ENCODE measurements at regions not wholly inside any gene's neighbourhood (a gene's known extent, or its start where the extent isn't known, plus 50 kb on each side); places are given as distances from the start of the nearest gene placed in this dataset.
A peak's percentile ranks its signal among the peaks of the same experiment; 100 is the strongest.

DNA sequence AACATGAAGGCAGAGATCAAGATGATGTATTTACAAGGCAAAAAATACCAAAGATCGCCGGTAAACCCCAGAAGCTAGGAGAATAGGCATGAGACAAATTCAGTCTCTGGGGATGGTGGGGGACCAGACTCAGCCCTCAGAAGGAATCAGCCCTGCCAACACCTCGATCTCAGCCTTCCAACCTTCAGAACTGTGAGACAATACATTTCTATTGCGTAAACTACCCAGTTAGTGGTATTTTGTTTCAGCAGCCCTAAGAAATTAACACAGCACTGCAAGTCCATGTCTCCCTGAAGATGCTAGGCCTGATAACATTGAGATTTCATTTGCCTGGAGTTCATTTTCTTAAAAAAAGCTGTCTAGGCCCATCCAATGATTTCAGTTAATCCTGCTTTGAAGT is 622.5 kb downstream of the PTPRC start:
- TF ChIP-seq FOXP2 (optimal IDR thresholded peaks at IDR 0.05; ENCODE audit: control extremely low read depth, extremely low read length, insufficient read depth) (no peak), POLR2AphosphoS5 (IDR thresholded peaks at IDR 0.05; ENCODE audit: borderline replicate concordance, low read depth, low read length) (no peak), EZH2 (IDR thresholded peaks at IDR 0.05) (no peak)
- Histone ChIP-seq H3K9me3 (ENCODE audit: low read depth, low read length) (no peaks in the 10 kb centered on the region), H3K9ac (ENCODE audit: insufficient read length) (no peak overlapping the region), H3K27ac (no peak overlapping the region), H3K4me3 (no peak overlapping the region), H3K36me3 (ENCODE audit: insufficient read depth, low read length) (no peaks in the 10 kb centered on the region)
- no peak for DNase-seq (ENCODE audit: low read depth, low spot score)

DNA sequence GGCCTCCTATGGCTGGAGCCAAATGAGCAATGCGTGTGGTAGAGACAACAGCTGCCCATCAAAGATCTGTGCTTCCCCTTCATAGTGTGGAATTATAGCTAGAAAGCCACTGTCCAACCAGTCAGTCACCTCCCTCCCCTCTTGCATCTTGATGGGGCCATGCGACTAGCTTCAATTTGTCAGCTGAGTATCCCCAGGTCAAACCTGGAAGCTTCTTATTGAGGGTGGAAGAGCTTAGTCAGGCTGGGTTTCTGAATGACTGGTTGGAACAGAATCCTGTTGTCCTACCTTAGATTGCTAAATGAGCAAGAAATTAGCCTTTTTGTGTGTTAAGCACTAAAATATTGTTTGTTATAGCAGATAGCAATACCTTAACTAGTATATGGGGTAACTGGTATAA is 625.4 kb downstream of the PTPRC start:
- Histone ChIP-seq H3K9ac (ENCODE audit: insufficient read length) (no peak overlapping the region), H3K9me3 (ENCODE audit: low read depth, low read length) (no peaks in the 10 kb centered on the region), H3K4me3 (no peak overlapping the region), H3K27ac (no peak overlapping the region), H3K36me3 (ENCODE audit: insufficient read depth, low read length) (no peaks in the 10 kb centered on the region)
- no peak for DNase-seq (ENCODE audit: low read depth, low spot score)
- TF ChIP-seq EZH2 (IDR thresholded peaks at IDR 0.05), result no peak
- TF ChIP-seq POLR2AphosphoS5 (IDR thresholded peaks at IDR 0.05; ENCODE audit: borderline replicate concordance, low read depth, low read length), result no peak
- TF ChIP-seq FOXP2 (optimal IDR thresholded peaks at IDR 0.05; ENCODE audit: control extremely low read depth, extremely low read length, insufficient read depth), result no peak

DNA sequence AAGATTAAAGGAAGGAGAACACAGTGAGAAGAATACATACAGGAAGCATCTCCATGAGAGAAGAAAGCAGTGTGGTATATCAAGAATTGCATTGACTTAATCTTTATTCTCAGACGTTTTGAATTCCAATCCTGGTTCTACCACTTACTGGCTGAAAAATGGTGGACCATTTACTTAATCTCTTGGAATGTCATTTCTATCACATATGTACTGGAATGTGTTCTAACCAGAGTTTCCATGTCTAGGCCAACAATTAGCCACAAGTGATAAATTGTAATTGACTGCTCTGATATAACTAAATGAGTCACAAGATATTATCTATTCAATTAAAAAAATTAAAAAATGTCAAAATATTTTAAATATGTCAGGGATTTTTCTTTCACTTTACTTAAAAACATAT is 626.1 kb downstream of the PTPRC start:
- Histone ChIP-seq H3K9me3 (ENCODE audit: low read depth, low read length) (no peaks in the 10 kb centered on the region), H3K9ac (ENCODE audit: insufficient read length) (no peak overlapping the region), H3K4me3 (no peak overlapping the region), H3K27ac (no peak overlapping the region), H3K36me3 (ENCODE audit: insufficient read depth, low read length) (no peaks in the 10 kb centered on the region)
- TF ChIP-seq EZH2 (IDR thresholded peaks at IDR 0.05), result no peak
- no peak for TF ChIP-seq POLR2AphosphoS5 (IDR thresholded peaks at IDR 0.05; ENCODE audit: borderline replicate concordance, low read depth, low read length)
- no peak for TF ChIP-seq FOXP2 (optimal IDR thresholded peaks at IDR 0.05; ENCODE audit: control extremely low read depth, extremely low read length, insufficient read depth)
- no peak for DNase-seq (ENCODE audit: low read depth, low spot score)

DNA sequence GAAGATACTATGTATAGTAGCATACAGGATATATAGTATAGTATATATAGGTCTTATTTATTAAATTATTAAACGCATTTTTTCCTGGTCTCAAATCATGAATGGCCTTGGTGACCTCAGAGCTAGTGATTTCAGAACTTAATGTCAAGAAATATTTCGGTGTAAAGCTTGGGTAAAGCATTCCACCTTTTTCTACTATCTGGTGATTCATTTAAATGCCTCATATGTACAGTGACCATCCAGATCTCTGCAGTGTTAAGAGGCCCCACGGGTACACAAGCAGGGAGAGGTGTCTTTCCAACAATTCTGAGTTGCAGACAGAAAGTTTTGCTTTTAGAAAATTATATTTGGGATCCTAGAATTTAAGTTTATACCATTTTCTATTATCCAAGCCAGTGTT is 626.5 kb downstream of the PTPRC start:
- DNase-seq (ENCODE audit: low read depth, low spot score), result no peak
- Histone ChIP-seq H3K4me3 (no peak overlapping the region), H3K36me3 (ENCODE audit: insufficient read depth, low read length) (no peaks in the 10 kb centered on the region), H3K27ac (no peak overlapping the region), H3K9ac (ENCODE audit: insufficient read length) (no peak overlapping the region), H3K9me3 (ENCODE audit: low read depth, low read length) (no peaks in the 10 kb centered on the region)
- TF ChIP-seq POLR2AphosphoS5 (IDR thresholded peaks at IDR 0.05; ENCODE audit: borderline replicate concordance, low read depth, low read length) (no peak), FOXP2 (optimal IDR thresholded peaks at IDR 0.05; ENCODE audit: control extremely low read depth, extremely low read length, insufficient read depth) (no peak), EZH2 (IDR thresholded peaks at IDR 0.05) (no peak)

DNA sequence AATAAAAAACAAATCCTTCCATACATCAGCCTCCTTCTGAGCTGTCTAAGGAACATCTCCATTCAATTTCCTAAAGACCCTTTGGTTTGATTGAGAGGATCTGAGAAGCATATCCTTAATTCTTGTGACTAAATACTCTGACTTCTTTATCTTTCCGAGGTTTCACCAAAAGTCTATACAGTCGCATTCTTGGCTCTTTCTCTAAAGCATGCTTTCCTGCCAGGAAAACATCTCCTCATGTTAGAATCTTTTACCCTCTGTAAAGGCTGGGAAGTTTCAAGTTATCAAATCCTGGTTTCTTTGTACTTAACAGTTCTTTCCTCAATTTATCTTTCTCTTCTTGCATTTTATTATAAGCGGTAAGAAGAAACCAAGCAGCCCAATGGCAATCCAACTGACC is 630.4 kb downstream of the PTPRC start:
- no peaks in the 10 kb centered on the region for H3K36me3 ChIP-seq (ENCODE audit: insufficient read depth, low read length)
- TF ChIP-seq POLR2AphosphoS5 (IDR thresholded peaks at IDR 0.05; ENCODE audit: borderline replicate concordance, low read depth, low read length), result no peak
- no peak for TF ChIP-seq FOXP2 (optimal IDR thresholded peaks at IDR 0.05; ENCODE audit: control extremely low read depth, extremely low read length, insufficient read depth)
- TF ChIP-seq EZH2 (IDR thresholded peaks at IDR 0.05), result no peak
- H3K27ac ChIP-seq, result no peak overlapping the region
- H3K4me3 ChIP-seq, result no peak overlapping the region
- no peaks in the 10 kb centered on the region for H3K9me3 ChIP-seq (ENCODE audit: low read depth, low read length)
- H3K9ac ChIP-seq (ENCODE audit: insufficient read length), result no peak overlapping the region
- DNase-seq (ENCODE audit: low read depth, low spot score), result no peak

DNA sequence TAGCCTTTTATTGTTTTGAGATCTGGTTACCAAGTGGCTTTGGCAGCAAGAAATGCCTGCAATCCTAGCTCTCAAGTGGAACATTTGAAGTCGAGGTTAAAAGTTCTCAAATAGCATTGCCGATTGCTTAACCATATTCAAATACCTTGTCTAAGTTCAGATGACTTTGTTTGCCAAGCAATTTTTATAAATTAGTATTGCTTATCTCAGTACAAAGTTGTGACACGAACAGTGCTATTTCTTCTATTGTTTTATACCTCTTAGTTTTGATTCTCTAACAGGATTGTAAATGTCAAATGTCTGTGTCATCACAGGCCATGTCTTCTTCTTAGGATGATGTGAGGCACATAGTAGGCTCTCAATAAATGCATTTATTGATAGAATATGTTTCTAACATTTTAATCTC is 633.3 kb downstream of the PTPRC start:
- no peak overlapping the region for H3K9ac ChIP-seq (ENCODE audit: insufficient read length)
- H3K4me3 ChIP-seq, result no peak overlapping the region
- no peaks in the 10 kb centered on the region for H3K9me3 ChIP-seq (ENCODE audit: low read depth, low read length)
- H3K27ac ChIP-seq, result peak overlapping the region; percentile 57
- H3K36me3 ChIP-seq (ENCODE audit: insufficient read depth, low read length), result no peaks in the 10 kb centered on the region
- no peak for DNase-seq (ENCODE audit: low read depth, low spot score)
- no peak for TF ChIP-seq FOXP2 (optimal IDR thresholded peaks at IDR 0.05; ENCODE audit: control extremely low read depth, extremely low read length, insufficient read depth)
- no peak for TF ChIP-seq POLR2AphosphoS5 (IDR thresholded peaks at IDR 0.05; ENCODE audit: borderline replicate concordance, low read depth, low read length)
- no peak for TF ChIP-seq EZH2 (IDR thresholded peaks at IDR 0.05)

DNA sequence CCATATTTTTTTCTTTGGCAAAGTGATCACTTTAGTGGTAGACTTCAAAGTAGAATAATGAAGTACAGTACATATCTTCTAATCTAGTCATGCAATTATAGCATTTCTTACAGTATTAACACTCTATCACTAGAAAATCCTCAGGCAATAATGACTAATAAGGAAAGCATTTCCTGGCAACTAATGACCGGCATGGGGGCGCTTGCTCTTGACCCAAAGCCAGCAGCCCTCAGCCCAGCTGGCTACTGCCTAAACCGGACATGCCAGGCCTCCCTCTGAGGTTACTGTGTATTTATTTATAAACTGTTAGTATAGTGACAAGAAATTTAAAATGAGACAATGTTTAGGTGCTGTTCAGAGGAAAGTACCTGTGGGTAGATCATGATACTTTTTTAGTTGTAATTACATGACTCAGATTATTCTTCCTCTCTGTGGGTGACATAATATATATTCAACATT is 633.8 kb downstream of the PTPRC start:
- H3K4me3 ChIP-seq, result no peak overlapping the region
- no peak for DNase-seq (ENCODE audit: low read depth, low spot score)
- peak overlapping the region; percentile 57 for H3K27ac ChIP-seq
- H3K9me3 ChIP-seq (ENCODE audit: low read depth, low read length), result no peaks in the 10 kb centered on the region
- no peaks in the 10 kb centered on the region for H3K36me3 ChIP-seq (ENCODE audit: insufficient read depth, low read length)
- H3K9ac ChIP-seq (ENCODE audit: insufficient read length), result no peak overlapping the region
- TF ChIP-seq FOXP2 (optimal IDR thresholded peaks at IDR 0.05; ENCODE audit: control extremely low read depth, extremely low read length, insufficient read depth), result no peak
- TF ChIP-seq EZH2 (IDR thresholded peaks at IDR 0.05), result no peak
- no peak for TF ChIP-seq POLR2AphosphoS5 (IDR thresholded peaks at IDR 0.05; ENCODE audit: borderline replicate concordance, low read depth, low read length)

DNA sequence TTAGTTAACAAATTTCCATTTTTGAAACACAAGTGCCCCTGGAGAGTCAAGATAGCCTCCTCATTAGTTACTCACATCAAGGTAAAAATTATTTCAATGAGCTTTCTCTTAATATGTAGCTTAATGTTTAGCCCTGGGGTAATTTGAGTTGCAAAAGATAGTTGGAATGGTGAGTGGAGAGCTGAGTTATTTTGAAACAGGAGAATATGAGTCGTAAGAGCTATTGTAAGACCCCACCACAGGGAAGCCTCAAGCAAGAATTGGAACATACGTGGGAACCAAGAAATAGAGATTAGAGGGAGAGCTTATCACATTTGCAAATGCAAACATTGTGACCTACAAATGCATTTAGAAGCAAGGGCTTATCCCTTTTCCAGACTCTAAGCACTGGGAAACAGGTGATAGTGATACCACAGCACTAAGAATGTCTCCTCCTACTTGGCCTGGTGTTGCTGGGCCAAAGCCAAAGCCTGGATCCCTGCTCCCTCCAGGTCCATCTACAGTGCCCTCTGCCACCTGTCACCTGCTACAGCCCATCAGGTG is 635.1 kb downstream of the PTPRC start:
- H3K9ac ChIP-seq (ENCODE audit: insufficient read length), result no peak overlapping the region
- H3K9me3 ChIP-seq (ENCODE audit: low read depth, low read length), result no peaks in the 10 kb centered on the region
- peak overlapping the region; percentile 57; the same call in 1 of the 2 replicates for H3K27ac ChIP-seq
- H3K36me3 ChIP-seq (ENCODE audit: insufficient read depth, low read length), result no peaks in the 10 kb centered on the region
- H3K4me3 ChIP-seq, result no peak overlapping the region
- TF ChIP-seq FOXP2 (optimal IDR thresholded peaks at IDR 0.05; ENCODE audit: control extremely low read depth, extremely low read length, insufficient read depth), result no peak
- DNase-seq (ENCODE audit: low read depth, low spot score), result no peak

DNA sequence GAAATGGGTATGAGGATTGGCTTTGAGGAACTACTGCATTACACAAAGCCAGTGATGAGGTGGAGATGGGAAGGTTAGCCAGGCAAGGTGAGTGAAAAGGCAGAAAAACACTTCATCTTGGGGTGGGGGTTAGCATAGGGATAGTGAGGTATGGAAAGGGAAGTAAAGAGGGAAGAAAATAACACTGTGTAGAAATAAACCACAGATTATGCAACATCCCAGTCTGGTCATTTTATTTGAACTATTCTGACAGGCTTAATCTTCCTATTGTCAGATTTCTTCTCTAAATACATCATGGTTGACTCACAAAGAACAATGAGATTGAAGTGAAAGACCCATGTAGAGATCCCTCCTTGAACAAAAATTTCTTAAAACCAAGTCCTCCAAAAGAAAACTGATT is 640.2 kb downstream of the PTPRC start:
- Histone ChIP-seq H3K9ac (ENCODE audit: insufficient read length) (no peak overlapping the region), H3K4me3 (no peak overlapping the region), H3K9me3 (ENCODE audit: low read depth, low read length) (no peaks in the 10 kb centered on the region), H3K36me3 (ENCODE audit: insufficient read depth, low read length) (no peaks in the 10 kb centered on the region), H3K27ac (no peak overlapping the region)
- no peak for DNase-seq (ENCODE audit: low read depth, low spot score)
- TF ChIP-seq EZH2 (IDR thresholded peaks at IDR 0.05) (no peak), POLR2AphosphoS5 (IDR thresholded peaks at IDR 0.05; ENCODE audit: borderline replicate concordance, low read depth, low read length) (no peak), FOXP2 (optimal IDR thresholded peaks at IDR 0.05; ENCODE audit: control extremely low read depth, extremely low read length, insufficient read depth) (no peak)

All from SK-N-MC (cell line).